ENCODE measurements at regions not wholly inside any gene's neighbourhood (a gene's known extent, or its start where the extent isn't known, plus 50 kb on each side); places are given as distances from the start of the nearest gene placed in this dataset.

DNA sequence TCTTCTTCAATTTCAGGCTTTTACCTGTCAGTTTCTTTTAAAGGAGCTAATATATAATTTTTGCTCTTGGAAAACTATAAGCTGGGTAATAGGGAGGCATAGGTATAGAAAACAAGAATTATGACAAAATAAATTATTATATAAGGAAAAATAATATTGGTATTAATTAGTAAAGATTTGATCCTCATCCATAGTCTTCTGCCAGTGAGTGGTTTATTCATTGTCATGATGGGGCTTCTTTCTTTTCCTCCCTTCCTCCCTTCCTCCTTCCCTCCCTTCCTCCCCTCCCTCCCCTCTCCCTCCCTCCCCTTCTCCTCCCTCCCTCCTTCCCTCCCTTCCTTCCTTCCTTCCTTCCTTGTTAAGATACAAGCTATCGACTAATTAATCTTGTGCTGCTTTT, 698.6 kb downstream of the SORCS3 start:
- ChIA-PET CTCF (ENCODE audit: partially characterized antibody) (no interaction called here), POLR2A (ENCODE audit: partially characterized antibody) (no interaction called here)
- Histone ChIP-seq H3K27ac (ENCODE audit: low read depth, low read length) (no peak overlapping the region), H3K56ac (replicated peaks; ENCODE audit: insufficient read length, low read depth, low read length) (no peak overlapping the region), H3K4me1 (replicated peaks in 1 of 4; ENCODE audit: control insufficient read depth in 3 of 4, insufficient read depth in 4 of 4, low read length in 3 of 4) (no peaks in the 10 kb centered on the region), H4K20me1 (replicated peaks in 1 of 2; ENCODE audit: control insufficient read depth in 1 of 2, insufficient read depth in 2 of 2, low read length in 2 of 2) (no peaks in the 10 kb centered on the region), H3K36me3 (ENCODE audit: control insufficient read depth in 2 of 4, insufficient read depth in 4 of 4, low read length in 3 of 4) (no peaks in the 10 kb centered on the region), H3K9me3 (ENCODE audit: insufficient read depth in 2 of 2, low read depth in 1 of 2, low read length in 1 of 2) (no peaks in the 10 kb centered on the region), H2AK5ac (ENCODE audit: low read depth, low read length) (no peak overlapping the region), H2BK5ac (ENCODE audit: low read depth, low read length) (no peak overlapping the region), H4K91ac (replicated peaks; ENCODE audit: insufficient read length, low read length) (no peak overlapping the region), H3K23me2 (ENCODE audit: low read depth, low read length) (no peaks in the 10 kb centered on the region), H3K79me2 (ENCODE audit: control insufficient read depth in 1 of 2, insufficient read depth in 2 of 2, low read length in 2 of 2) (no peaks in the 10 kb centered on the region), H3K27me3 (replicated peaks in 1 of 4; ENCODE audit: control insufficient read depth in 3 of 4, extremely low read depth in 1 of 4, insufficient read depth in 3 of 4, low read length in 3 of 4) (no peaks in the 10 kb centered on the region), H3K18ac (ENCODE audit: extremely low read depth, low read length) (no peak overlapping the region), H2BK12ac (ENCODE audit: low read depth, low read length) (no peak overlapping the region), H3K4me2 (ENCODE audit: insufficient read depth in 1 of 2, low read depth in 2 of 2, low read length in 2 of 2) (no peak overlapping the region), H4K8ac (ENCODE audit: extremely low read depth, insufficient read depth, low read length) (no peak overlapping the region), H3K9ac (replicated peaks in 1 of 4; ENCODE audit: extremely low read depth in 1 of 4, low read depth in 3 of 4, low read length in 3 of 4) (no peak overlapping the region), H2AFZ (ENCODE audit: low read length) (no peak overlapping the region), H3K4ac (replicated peaks; ENCODE audit: insufficient read length, low read depth, low read length) (no peak overlapping the region), H2BK15ac (ENCODE audit: low read length) (no peak overlapping the region), H4K5ac (ENCODE audit: insufficient read length, low read depth, low read length) (no peak overlapping the region), H3K79me1 (ENCODE audit: low read depth, low read length) (no peaks in the 10 kb centered on the region), H2BK120ac (replicated peaks; ENCODE audit: low read depth, low read length) (no peak overlapping the region), H3K23ac (ENCODE audit: insufficient read length) (no peak overlapping the region), H3K14ac (ENCODE audit: insufficient read length) (no peak overlapping the region), H2BK20ac (ENCODE audit: low read length) (no peak overlapping the region), H3K4me3 (ENCODE audit: extremely low read depth in 1 of 4, insufficient read depth in 2 of 4, low read depth in 3 of 4, low read length in 4 of 4) (no peak overlapping the region)
- TF ChIP-seq PHF8 (conservative IDR thresholded peaks at IDR 0.05; ENCODE audit: low read depth, low read length): no peak
- TF ChIP-seq JUND (IDR thresholded peaks at IDR 0.05; ENCODE audit: low read length): no peak
- no peak for TF ChIP-seq TAF1 (IDR thresholded peaks at IDR 0.05; ENCODE audit: low read depth, low read length)
- no peak for TF ChIP-seq SIN3A (conservative IDR thresholded peaks at IDR 0.05 in 1 of 2, IDR thresholded peaks at IDR 0.05 in 1 of 2; ENCODE audit: low read depth in 1 of 2, low read length in 2 of 2)
- TF ChIP-seq CTBP2 (IDR thresholded peaks at IDR 0.05; ENCODE audit: borderline replicate concordance, insufficient read depth, insufficient read length, low read length): no peak
- no peak for TF ChIP-seq KDM1A (IDR thresholded peaks at IDR 0.05; ENCODE audit: borderline replicate concordance, low read length)
- no peak for TF ChIP-seq ASH2L (IDR thresholded peaks at IDR 0.05; ENCODE audit: low read length)
- WGBS, 2 experiments (ENCODE audit: extremely low coverage in 1 of 2, insufficient coverage in 1 of 2, insufficient read length in 1 of 2, insufficient replicate concordance in 2 of 2, low coverage in 1 of 2, low lambda C conversion rate in 2 of 2, missing lambda C conversion rate in 1 of 2): 92% methylated on average over 1 of the region's 1 CpG; no CpG with 5 or more reads in 1 of the 2 experiments
- DNase-seq (ENCODE audit: low read depth in 1 of 2, low spot score in 2 of 2) (no peak), FAIRE-seq (no peak)
